ENCODE measurements at regions not wholly inside any gene's neighbourhood (a gene's known extent, or its start where the extent isn't known, plus 50 kb on each side); places are given as distances from the start of the nearest gene placed in this dataset.

DNA sequence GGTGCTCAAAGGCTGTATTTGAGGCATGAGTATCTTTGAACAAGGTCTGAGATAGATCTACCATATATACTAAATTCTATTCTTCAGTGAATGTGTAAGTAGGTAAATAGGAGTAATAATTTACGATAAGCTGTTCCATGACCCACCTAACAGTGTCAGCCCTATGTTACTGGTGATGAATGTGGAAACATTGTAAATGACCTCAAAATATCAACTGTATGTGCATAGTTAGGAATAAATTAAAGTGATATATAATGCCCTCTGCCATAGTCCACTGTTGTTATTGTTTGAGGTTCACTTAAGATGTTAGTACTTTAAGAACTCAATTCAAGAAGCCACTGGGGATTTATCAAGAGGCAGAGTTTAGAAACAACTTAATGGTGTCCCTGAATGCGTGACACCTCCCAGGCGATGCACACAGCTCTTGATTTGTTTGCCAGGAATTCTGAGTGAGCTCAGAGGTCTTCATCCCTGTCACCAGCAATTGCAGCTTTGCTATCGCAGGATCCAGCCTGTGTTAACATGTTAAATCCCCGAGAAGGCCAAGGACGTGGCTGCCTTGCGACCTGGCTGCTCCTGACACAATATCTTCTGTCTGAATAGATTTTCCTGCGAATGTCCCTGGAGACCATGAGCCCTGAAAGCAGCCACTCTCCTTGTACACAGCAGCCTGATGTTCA, 104.9 kb downstream of the KLF6 start:
- Histone ChIP-seq H3K27ac (no peak overlapping the region), H3K9me3 (no peaks in the 10 kb centered on the region), H3K4me3 (no peak overlapping the region), H3K36me3 (no peaks in the 10 kb centered on the region), H3K27me3 (no peaks in the 10 kb centered on the region), H3K4me1 (no peaks in the 10 kb centered on the region)
- intact Hi-C loops (cut with DNase I) = no loop called here
- no peak for DNase-seq (ENCODE audit: extremely low spot score in 2 of 2)
- TF ChIP-seq, protein P1, sequence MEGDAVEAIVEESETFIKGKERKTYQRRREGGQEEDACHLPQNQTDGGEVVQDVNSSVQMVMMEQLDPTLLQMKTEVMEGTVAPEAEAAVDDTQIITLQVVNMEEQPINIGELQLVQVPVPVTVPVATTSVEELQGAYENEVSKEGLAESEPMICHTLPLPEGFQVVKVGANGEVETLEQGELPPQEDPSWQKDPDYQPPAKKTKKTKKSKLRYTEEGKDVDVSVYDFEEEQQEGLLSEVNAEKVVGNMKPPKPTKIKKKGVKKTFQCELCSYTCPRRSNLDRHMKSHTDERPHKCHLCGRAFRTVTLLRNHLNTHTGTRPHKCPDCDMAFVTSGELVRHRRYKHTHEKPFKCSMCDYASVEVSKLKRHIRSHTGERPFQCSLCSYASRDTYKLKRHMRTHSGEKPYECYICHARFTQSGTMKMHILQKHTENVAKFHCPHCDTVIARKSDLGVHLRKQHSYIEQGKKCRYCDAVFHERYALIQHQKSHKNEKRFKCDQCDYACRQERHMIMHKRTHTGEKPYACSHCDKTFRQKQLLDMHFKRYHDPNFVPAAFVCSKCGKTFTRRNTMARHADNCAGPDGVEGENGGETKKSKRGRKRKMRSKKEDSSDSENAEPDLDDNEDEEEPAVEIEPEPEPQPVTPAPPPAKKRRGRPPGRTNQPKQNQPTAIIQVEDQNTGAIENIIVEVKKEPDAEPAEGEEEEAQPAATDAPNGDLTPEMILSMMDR (IDR thresholded peaks at IDR 0.05) = no peak
- TF ChIP-seq POLR2A (IDR thresholded peaks at IDR 0.05) = no peak
- TF ChIP-seq POLR2AphosphoS5 (IDR thresholded peaks at IDR 0.05; ENCODE audit: insufficient read depth in 1 of 2, low read depth in 1 of 2) = no peak

DNA sequence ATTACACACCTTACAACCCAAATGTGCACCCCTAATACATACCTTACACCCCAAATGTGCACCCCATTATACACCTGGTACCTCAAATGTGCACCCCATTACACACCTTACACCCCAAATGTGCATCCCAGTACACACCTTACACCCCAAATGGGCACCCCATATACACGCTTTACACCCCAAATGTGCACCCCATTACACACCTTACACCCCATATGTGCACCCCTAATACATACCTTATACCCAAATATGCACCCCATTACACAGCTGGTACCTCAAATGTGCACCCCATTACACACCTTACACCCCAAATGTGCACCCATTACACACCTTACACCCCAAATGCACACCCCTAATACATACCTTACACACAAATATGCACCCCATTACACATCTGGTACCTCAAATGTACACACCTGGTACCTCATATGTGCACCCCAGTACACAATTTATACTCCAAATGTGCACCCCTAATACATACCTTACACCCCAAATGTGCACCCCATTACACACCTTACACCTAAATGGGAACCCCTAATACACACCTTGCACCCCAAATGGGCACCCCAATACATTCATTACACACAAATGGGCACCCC, 106.3 kb downstream of the KLF6 start:
- H3K27me3 ChIP-seq = no peaks in the 10 kb centered on the region
- no peak overlapping the region for H3K27ac ChIP-seq
- intact Hi-C loops (cut with DNase I) = no loop called here
- no peak overlapping the region for H3K4me3 ChIP-seq
- no peaks in the 10 kb centered on the region for H3K36me3 ChIP-seq
- H3K9me3 ChIP-seq = no peaks in the 10 kb centered on the region
- TF ChIP-seq POLR2AphosphoS5 (IDR thresholded peaks at IDR 0.05; ENCODE audit: insufficient read depth in 1 of 2, low read depth in 1 of 2) (no peak), POLR2A (IDR thresholded peaks at IDR 0.05) (no peak)
- TF ChIP-seq, protein P1 (IDR thresholded peaks at IDR 0.05) = no peak
- DNase-seq (ENCODE audit: extremely low spot score in 2 of 2) = no peak
- H3K4me1 ChIP-seq = no peaks in the 10 kb centered on the region

DNA sequence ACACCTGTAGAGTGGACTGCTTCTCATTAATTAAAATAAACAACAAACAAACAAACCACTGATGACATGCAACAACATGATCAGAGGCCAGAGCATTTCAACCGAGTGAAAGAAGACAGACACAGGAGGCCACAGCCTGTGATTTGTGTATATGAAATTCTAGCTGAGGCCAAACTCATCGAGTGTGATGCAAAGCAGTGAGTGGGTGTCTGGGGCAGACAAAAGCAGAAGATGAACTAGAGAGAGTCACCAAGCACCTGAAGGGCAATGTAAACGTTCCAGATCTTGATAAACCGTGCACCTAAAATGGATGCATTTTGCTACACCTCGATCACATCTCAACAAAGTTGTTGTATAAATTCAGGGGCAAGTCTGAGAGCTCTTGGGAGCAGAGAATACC, 108.4 kb downstream of the KLF6 start:
- TF ChIP-seq POLR2AphosphoS5 (IDR thresholded peaks at IDR 0.05; ENCODE audit: insufficient read depth in 1 of 2, low read depth in 1 of 2) = no peak
- TF ChIP-seq, protein P1 (IDR thresholded peaks at IDR 0.05) = no peak
- no peak for TF ChIP-seq POLR2A (IDR thresholded peaks at IDR 0.05)
- Histone ChIP-seq H3K27me3 (no peaks in the 10 kb centered on the region), H3K36me3 (no peaks in the 10 kb centered on the region), H3K27ac (no peak overlapping the region), H3K4me3 (no peak overlapping the region), H3K4me1 (no peaks in the 10 kb centered on the region), H3K9me3 (no peaks in the 10 kb centered on the region)
- no peak for DNase-seq (ENCODE audit: extremely low spot score in 2 of 2)
- intact Hi-C loops (cut with DNase I) = no loop called here

DNA sequence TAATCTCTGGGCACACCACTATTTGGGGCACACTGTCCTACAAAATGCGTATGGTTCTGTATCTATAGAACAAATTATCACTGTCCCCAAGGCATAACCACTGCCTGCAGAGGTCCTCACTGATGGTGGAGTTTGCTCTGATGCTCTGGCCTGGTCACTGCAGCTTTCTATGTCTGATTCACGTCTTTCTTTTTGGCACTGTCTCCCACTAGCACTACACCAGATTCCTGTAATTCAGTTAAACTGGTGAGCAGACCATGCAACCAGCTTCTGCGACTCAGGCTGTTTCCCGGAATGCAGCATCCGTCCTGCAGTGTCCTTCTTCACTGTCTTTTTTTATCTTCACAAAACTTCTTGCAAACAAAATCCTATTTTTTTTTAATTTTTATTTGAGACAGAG, 112.8 kb downstream of the KLF6 start:
- no peak overlapping the region for H3K4me3 ChIP-seq
- no peaks in the 10 kb centered on the region for H3K9me3 ChIP-seq
- no peak for TF ChIP-seq POLR2A (IDR thresholded peaks at IDR 0.05)
- no peak for TF ChIP-seq POLR2AphosphoS5 (IDR thresholded peaks at IDR 0.05; ENCODE audit: insufficient read depth in 1 of 2, low read depth in 1 of 2)
- TF ChIP-seq, protein P1 (IDR thresholded peaks at IDR 0.05) = no peak
- no peaks in the 10 kb centered on the region for H3K27me3 ChIP-seq
- no peak overlapping the region for H3K27ac ChIP-seq
- no peak for DNase-seq (ENCODE audit: extremely low spot score in 2 of 2)
- intact Hi-C loops (cut with DNase I) = no loop called here
- H3K4me1 ChIP-seq = peaks cover 9% of the 10 kb centered on the region
- H3K36me3 ChIP-seq = no peaks in the 10 kb centered on the region

DNA sequence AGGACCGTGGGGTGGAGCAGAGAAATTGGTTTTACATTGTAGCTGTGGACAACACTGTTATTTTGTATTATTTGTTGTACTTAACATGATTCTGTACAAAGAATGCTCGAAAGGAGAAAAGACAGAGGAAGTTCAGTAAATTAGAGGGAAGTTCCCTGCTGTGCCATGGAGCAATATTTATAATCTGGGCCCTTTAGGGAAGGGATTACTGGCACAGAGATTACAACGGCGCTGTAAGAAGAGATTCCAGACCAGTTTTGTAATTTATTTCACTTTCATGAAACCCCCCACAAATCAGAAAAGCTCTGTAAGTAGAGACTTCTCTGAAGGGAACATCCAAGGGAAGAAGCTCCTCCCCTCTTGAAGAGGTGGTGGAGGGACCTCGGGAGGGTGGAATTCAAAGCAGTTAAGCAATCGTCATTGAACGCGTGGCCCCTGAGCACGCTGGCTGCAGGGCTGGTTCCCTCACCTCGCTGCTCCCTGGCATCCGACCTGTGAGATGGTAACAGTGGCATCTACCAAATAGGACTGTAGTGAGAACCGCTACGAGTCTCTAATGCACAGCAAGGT, 113.5 kb downstream of the KLF6 start:
- H3K4me3 ChIP-seq = no peak overlapping the region
- no peaks in the 10 kb centered on the region for H3K36me3 ChIP-seq
- TF ChIP-seq POLR2AphosphoS5 (IDR thresholded peaks at IDR 0.05; ENCODE audit: insufficient read depth in 1 of 2, low read depth in 1 of 2) (no peak), POLR2A (IDR thresholded peaks at IDR 0.05) (no peak)
- TF ChIP-seq, protein P1 (IDR thresholded peaks at IDR 0.05) = no peak
- no peak for DNase-seq (ENCODE audit: extremely low spot score in 2 of 2)
- no peaks in the 10 kb centered on the region for H3K27me3 ChIP-seq
- intact Hi-C loops (cut with DNase I) = no loop called here
- no peaks in the 10 kb centered on the region for H3K9me3 ChIP-seq
- peaks cover 9% of the 10 kb centered on the region for H3K4me1 ChIP-seq
- H3K27ac ChIP-seq = no peak overlapping the region

All from vagina (tissue), 2 donors.